NT2/D1 (cell line): ENCODE measurements at regions not wholly inside any gene's neighbourhood (a gene's known extent, or its start where the extent isn't known, plus 50 kb on each side); places are given as distances from the start of the nearest gene placed in this dataset.

Experiments used
- DNase-seq: peaks from one replicate; pipeline ENCODE4 v3.0.0-alpha.2; 2011; ENCODE audit warnings: low read depth, low spot score
- H3K27me3 ChIP-seq: 2 replicates; pipeline ENCODE4 v1.6.0; 2011; ENCODE audit warnings: mild to moderate bottlenecking; ENCODE audit not compliant: insufficient read length, insufficient read depth
- H3K36me3 ChIP-seq: 2 replicates; pipeline ENCODE4 v1.6.1; 2011; ENCODE audit warnings: mild to moderate bottlenecking, low read length, mixed read lengths; ENCODE audit not compliant: insufficient read depth, insufficient read length
- H3K4me1 ChIP-seq: 2 replicates; pipeline ENCODE4 v1.5.1; 2011; ENCODE audit not compliant: insufficient read depth, insufficient read length
- H3K4me3 ChIP-seq: 2 replicates; pipeline ENCODE4 v1.5.1; 2011; ENCODE audit warnings: low read depth; ENCODE audit not compliant: insufficient read length
- H3K9ac ChIP-seq: 2 replicates; pipeline ENCODE4 v1.6.0; 2011; ENCODE audit warnings: low read depth; ENCODE audit not compliant: insufficient read length
- H3K9me3 ChIP-seq: 2 replicates; pipeline ENCODE4 v1.5.1; 2011; ENCODE audit warnings: mild to moderate bottlenecking, low read length; ENCODE audit not compliant: insufficient read depth
- SUZ12 ChIP-seq: IDR thresholded peaks from 2 replicates; pipeline ENCODE4 v1.6.1; 2011; ENCODE audit not compliant: insufficient read length, insufficient read depth; ENCODE audit errors: extremely low read depth
- YY1 ChIP-seq: IDR thresholded peaks from 2 replicates; pipeline ENCODE4 v1.6.1; 2011; ENCODE audit not compliant: insufficient read length, insufficient read depth
- ZNF274 ChIP-seq: IDR thresholded peaks from 2 replicates; pipeline ENCODE4 v1.6.1; 2011; ENCODE audit warnings: mild to moderate bottlenecking, low read depth, low read length

DNA sequence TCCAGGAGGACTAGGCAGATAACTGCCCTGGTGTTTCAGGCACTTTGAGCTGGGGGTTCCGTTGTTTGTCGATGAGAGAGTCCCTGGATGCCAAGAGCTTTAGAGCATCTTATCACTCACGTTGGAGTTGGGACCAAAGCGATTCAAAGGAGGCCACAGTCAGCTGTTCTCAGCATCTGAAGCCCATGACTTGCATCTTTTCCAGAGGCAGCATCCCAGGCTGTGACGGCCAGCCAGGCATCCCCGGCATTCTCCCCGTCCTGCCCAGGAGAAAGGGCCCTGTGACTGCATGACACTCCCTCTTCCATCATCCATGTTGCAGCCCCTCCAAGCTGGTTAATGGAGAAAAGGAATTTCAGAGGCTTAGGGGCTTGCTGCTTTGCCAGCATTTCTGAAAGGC lies 520.3 kb downstream of the CDH26 start:
- Histone ChIP-seq H3K4me1 (peaks cover 4% of the 10 kb centered on the region), H3K36me3 (no peaks in the 10 kb centered on the region), H3K27me3 (peaks cover 10% of the 10 kb centered on the region), H3K9ac (no peak overlapping the region), H3K4me3 (no peak overlapping the region), H3K9me3 (no peaks in the 10 kb centered on the region)
- DNase-seq = no peak
- TF ChIP-seq YY1 = no peak
- no peak for TF ChIP-seq SUZ12
- no peak for TF ChIP-seq ZNF274

DNA sequence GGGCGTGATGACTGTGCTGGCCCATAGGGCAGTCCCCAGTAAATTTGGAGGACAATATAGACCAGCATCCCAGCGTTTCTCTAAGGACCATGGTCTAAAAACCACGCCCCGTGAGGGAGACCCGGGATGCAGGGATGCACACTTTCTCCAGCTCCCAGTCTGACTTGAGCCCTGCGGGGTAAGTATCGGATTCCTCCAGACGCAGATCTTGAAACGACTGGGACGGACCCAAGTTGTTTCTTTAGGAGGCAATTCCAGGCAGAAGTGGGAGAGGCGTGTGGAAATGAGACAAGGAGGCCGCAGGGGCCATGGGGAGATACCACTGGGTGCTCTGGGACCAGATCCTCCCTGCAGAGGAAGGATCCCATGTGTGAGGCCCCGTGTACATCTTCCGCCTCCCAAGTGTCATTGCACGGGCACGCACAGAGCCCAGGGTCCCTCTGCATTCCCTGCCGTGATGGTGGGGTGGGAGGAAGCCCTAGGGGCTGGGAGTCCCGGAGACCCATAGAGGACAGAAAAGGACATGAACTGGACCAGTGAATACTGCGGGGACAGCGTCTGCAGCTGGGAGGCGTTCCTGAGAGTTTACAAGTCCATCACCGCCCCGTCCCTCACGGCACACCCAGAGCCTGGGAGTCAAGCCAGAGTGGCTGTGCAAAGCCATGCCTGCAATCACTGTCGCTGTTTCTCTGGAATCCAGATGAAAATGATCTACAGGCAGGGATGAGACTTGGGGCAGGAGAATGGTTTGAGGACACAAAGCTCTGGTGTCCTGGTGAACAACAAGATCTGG lies 522.9 kb downstream of the CDH26 start:
- peaks cover 4% of the 10 kb centered on the region for H3K4me1 ChIP-seq
- no peak for DNase-seq
- H3K36me3 ChIP-seq = no peaks in the 10 kb centered on the region
- TF ChIP-seq ZNF274 (no peak), YY1 (no peak)
- H3K27me3 ChIP-seq = peaks cover 14% of the 10 kb centered on the region
- H3K9ac ChIP-seq = no peak overlapping the region
- H3K4me3 ChIP-seq = no peak overlapping the region
- H3K9me3 ChIP-seq = no peaks in the 10 kb centered on the region

- H3K4me3 ChIP-seq = no peak overlapping the region
- no peak overlapping the region for H3K9ac ChIP-seq
- H3K27me3 ChIP-seq = peaks cover 10% of the 10 kb centered on the region
- H3K36me3 ChIP-seq = no peaks in the 10 kb centered on the region
- H3K9me3 ChIP-seq = no peaks in the 10 kb centered on the region
- no peak for DNase-seq
- H3K4me1 ChIP-seq = peaks cover 2% of the 10 kb centered on the region
- TF ChIP-seq SUZ12 (no peak), YY1 (no peak), ZNF274 (no peak)
Observed at GRCh38 chr20:60481743-60482133, 523.5 kb downstream of the CDH26 start.

GRCh38 chr20:60482221-60483008 lies 524.2 kb downstream of the CDH26 start:
- H3K36me3 ChIP-seq = no peaks in the 10 kb centered on the region
- no peak for TF ChIP-seq SUZ12
- TF ChIP-seq YY1 = no peak
- no peak for TF ChIP-seq ZNF274
- no peak for DNase-seq

DNA sequence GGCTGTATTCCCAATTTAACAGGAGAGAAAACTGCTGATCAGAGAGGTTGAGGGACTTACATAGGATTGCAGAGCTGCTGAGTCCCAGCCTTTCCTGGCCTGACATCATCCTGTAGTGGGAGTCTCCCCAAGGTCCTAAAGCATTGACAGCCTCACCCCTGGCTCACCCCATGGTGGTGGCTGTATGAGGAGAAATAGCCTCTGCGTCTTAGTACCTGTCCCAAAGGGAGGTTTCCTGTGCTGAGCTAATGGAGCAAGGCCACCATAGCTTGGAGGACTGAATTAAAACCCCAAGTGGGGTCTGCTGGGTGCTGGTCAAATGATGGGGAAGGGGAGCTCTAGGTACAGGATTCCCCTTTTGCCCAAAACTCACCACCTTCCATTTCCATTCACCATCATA lies 525.1 kb downstream of the CDH26 start:
- H3K27me3 ChIP-seq = peaks cover 8% of the 10 kb centered on the region

More at GRCh38 chr20:60482221-60483008, 524.2 kb downstream of the CDH26 start:
- H3K9me3 ChIP-seq = no peaks in the 10 kb centered on the region
- no peak overlapping the region for H3K4me3 ChIP-seq
- H3K9ac ChIP-seq = no peak overlapping the region
- H3K27me3 ChIP-seq = peaks cover 8% of the 10 kb centered on the region
- H3K4me1 ChIP-seq = no peaks in the 10 kb centered on the region

GRCh38 chr20:60484316-60484715 lies 526.1 kb downstream of the CDH26 start:
- peaks cover 6% of the 10 kb centered on the region for H3K27me3 ChIP-seq

More for the DNA sequence above, 525.1 kb downstream of the CDH26 start:
- Histone ChIP-seq H3K9ac (no peak overlapping the region), H3K36me3 (no peaks in the 10 kb centered on the region), H3K4me1 (no peaks in the 10 kb centered on the region), H3K9me3 (no peaks in the 10 kb centered on the region), H3K4me3 (no peak overlapping the region)
- TF ChIP-seq YY1 (no peak), ZNF274 (no peak), SUZ12 (no peak)
- no peak for DNase-seq

DNA sequence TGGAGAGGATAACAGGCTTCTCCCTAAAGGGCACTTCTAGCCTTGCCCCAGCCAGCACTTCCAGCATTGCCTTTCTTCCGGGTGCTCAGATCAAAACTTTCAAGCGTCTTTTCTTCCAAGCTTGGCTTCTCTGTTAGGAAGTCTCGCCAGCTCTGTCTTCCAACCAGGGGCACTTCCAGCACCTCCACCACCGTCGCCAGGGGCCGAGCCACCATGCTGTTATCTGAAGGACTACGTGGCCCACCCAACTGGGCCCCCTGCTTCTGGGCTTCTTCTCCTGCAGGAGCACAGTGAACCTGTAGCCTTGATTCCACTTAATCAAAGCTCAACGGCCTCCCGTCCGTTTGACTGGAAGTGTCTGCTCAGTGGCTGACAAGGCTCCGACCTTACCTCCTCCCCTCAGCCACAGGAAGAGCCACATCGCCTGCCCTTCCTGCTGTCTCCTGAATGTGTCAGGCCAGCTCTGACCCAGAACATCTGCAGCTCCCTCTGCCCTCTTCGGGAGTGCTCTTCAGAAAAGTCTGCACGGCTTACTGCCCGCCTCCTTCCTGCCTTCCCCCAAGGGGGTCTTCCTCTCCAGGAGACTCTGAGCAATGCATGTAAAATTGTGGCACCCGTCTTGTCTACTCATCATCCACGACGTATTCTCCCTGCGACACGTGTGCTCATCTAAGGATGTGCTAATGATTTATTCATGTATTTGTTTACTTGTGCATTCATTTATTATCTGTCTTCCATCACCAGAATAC lies 527.0 kb downstream of the CDH26 start:
- no peaks in the 10 kb centered on the region for H3K4me1 ChIP-seq
- H3K4me3 ChIP-seq = no peak overlapping the region
- TF ChIP-seq ZNF274 (no peak), YY1 (no peak)
- no peak for DNase-seq
- H3K9me3 ChIP-seq = no peaks in the 10 kb centered on the region
- H3K36me3 ChIP-seq = no peaks in the 10 kb centered on the region
- H3K9ac ChIP-seq = no peak overlapping the region
- peaks cover 6% of the 10 kb centered on the region for H3K27me3 ChIP-seq

More at GRCh38 chr20:60484316-60484715, 526.1 kb downstream of the CDH26 start:
- no peak overlapping the region for H3K9ac ChIP-seq
- H3K9me3 ChIP-seq = no peaks in the 10 kb centered on the region
- no peak for DNase-seq
- no peaks in the 10 kb centered on the region for H3K4me1 ChIP-seq
- TF ChIP-seq ZNF274 (no peak), SUZ12 (no peak), YY1 (no peak)
- no peaks in the 10 kb centered on the region for H3K36me3 ChIP-seq
- H3K4me3 ChIP-seq = no peak overlapping the region
